GM23248 (cell line): ENCODE measurements at regions not wholly inside any gene's neighbourhood (a gene's known extent, or its start where the extent isn't known, plus 50 kb on each side); places are given as distances from the start of the nearest gene placed in this dataset.
A peak's percentile ranks its signal among the peaks of the same experiment; 100 is the strongest.

Experiments used
- DNase-seq: peaks from one replicate; pipeline ENCODE4 v3.0.0-alpha.2; 2015
- H2AFZ ChIP-seq: fragments of 200-600 bp; sonication (generic); 2 replicates; pipeline ENCODE4 v1.6.1; 2016; ENCODE audit warnings: antibody characterized with exemption
- H3F3A ChIP-seq: fragments of 200-600 bp; sonication (generic); 2 replicates; pipeline ENCODE4 v1.6.1; 2016; ENCODE audit warnings: mild to moderate bottlenecking, antibody characterized with exemption, mixed run types; ENCODE audit not compliant: insufficient read depth
- H3K27ac ChIP-seq: fragments of 200-600 bp; sonication (generic); 2 replicates; pipeline ENCODE4 v1.5.1; 2016; ENCODE audit warnings: mild to moderate bottlenecking
- H3K27me3 ChIP-seq: fragments of 200-600 bp; sonication (generic); replicated peaks from 2 replicates; pipeline ENCODE4 v1.6.1; 2016; ENCODE audit warnings: mild to moderate bottlenecking; ENCODE audit not compliant: insufficient read depth
- H3K36me3 ChIP-seq: fragments of 200-600 bp; sonication (generic); 2 replicates; pipeline ENCODE4 v1.6.1; 2016; ENCODE audit warnings: low read depth, mild to moderate bottlenecking
- H3K4me1 ChIP-seq: fragments of 200-600 bp; sonication (generic); 2 replicates; pipeline ENCODE4 v1.6.1; 2016; ENCODE audit warnings: mild to moderate bottlenecking; ENCODE audit not compliant: insufficient read depth
- H3K4me2 ChIP-seq: fragments of 200-600 bp; sonication (generic); one replicate; pipeline ENCODE4 v1.6.1; 2016; ENCODE audit warnings: mild to moderate bottlenecking; ENCODE audit not compliant: unreplicated experiment
- H3K4me3 ChIP-seq: fragments of 200-600 bp; sonication (generic); 2 replicates; pipeline ENCODE4 v1.5.1; 2016; ENCODE audit warnings: mild to moderate bottlenecking
- H3K79me2 ChIP-seq: fragments of 200-600 bp; sonication (generic); 2 replicates; pipeline ENCODE4 v1.6.1; 2016; ENCODE audit warnings: mild to moderate bottlenecking; ENCODE audit not compliant: insufficient read depth
- H3K9ac ChIP-seq: fragments of 200-600 bp; sonication (generic); 2 replicates; pipeline ENCODE4 v1.6.1; 2016; ENCODE audit warnings: mild to moderate bottlenecking
- H3K9me2 ChIP-seq: fragments of 200-600 bp; sonication (generic); 2 replicates; pipeline ENCODE4 v1.6.1; 2016; ENCODE audit warnings: mixed run types, mild to moderate bottlenecking, moderate library complexity; ENCODE audit not compliant: insufficient read depth
- H3K9me3 ChIP-seq: fragments of 200-600 bp; sonication (generic); one replicate; pipeline ENCODE4 v1.6.1; 2017; ENCODE audit warnings: low read depth
- H4K20me1 ChIP-seq: fragments of 200-600 bp; sonication (generic); 2 replicates; pipeline ENCODE4 v1.6.0; 2016; ENCODE audit not compliant: insufficient read depth
- EZH2 ChIP-seq: fragments of 200-600 bp; sonication (generic); IDR thresholded peaks from 2 replicates; pipeline ENCODE4 v1.6.1; 2018; ENCODE audit warnings: antibody characterized with exemption, mild to moderate bottlenecking; ENCODE audit not compliant: insufficient read depth, poor library complexity, severe bottlenecking
- EZH2phosphoT487 ChIP-seq: fragments of 200-600 bp; sonication (generic); IDR thresholded peaks from 2 replicates; pipeline ENCODE4 v1.6.1; 2018; ENCODE audit warnings: antibody characterized with exemption, moderate library complexity, mild to moderate bottlenecking, low read depth; ENCODE audit not compliant: insufficient read depth
- WGBS, 2 experiments: methylation state at CpG; one replicate each; pipeline ENCODE4 v1.1.6; 2015 to 2017; ENCODE audit warnings: low lambda C conversion rate in 2 of 2, low coverage in 1 of 2; ENCODE audit errors: missing lambda C conversion rate in 2 of 2; 5-methylcytosine and 5-hydroxymethylcytosine counted together
- in situ Hi-C: fragments of 300-500 bp; cut with MboI; formaldehyde crosslinking; loops from 2 replicates; pipeline ENCODE4 v1.15.0; 2020

GRCh38 chr6:23055523-23055922 lies 486.2 kb downstream of the HDGFL1 start:
- H3K27ac ChIP-seq, result no peak overlapping the region
- H3K4me3 ChIP-seq, result no peak overlapping the region
- H3K27me3 ChIP-seq, result no peaks in the 10 kb centered on the region
- TF ChIP-seq EZH2, result no peak
- no peak for TF ChIP-seq EZH2phosphoT487
- H3K4me2 ChIP-seq, result no peak overlapping the region
- no peak overlapping the region for H2AFZ ChIP-seq
- no peaks in the 10 kb centered on the region for H3K36me3 ChIP-seq
- H3F3A ChIP-seq, result no peaks in the 10 kb centered on the region
- H3K9me3 ChIP-seq, result no peaks in the 10 kb centered on the region
- in situ Hi-C loops, result no loop called here
- no peak overlapping the region for H3K9ac ChIP-seq
- WGBS, 2 experiments, result 39 to 42% methylated on average over 4 of the region's 4 CpGs
- H3K79me2 ChIP-seq, result no peaks in the 10 kb centered on the region
- H3K4me1 ChIP-seq, result no peaks in the 10 kb centered on the region
- DNase-seq, result no peak
- H3K9me2 ChIP-seq, result no peaks in the 10 kb centered on the region
- no peaks in the 10 kb centered on the region for H4K20me1 ChIP-seq

- Histone ChIP-seq H3K4me1 (no peaks in the 10 kb centered on the region), H3K79me2 (no peaks in the 10 kb centered on the region), H2AFZ (no peak overlapping the region), H3K4me3 (no peak overlapping the region), H3K4me2 (no peak overlapping the region), H3K9me3 (no peaks in the 10 kb centered on the region), H3K27me3 (no peaks in the 10 kb centered on the region), H3K9ac (no peak overlapping the region), H3K27ac (no peak overlapping the region), H3F3A (no peaks in the 10 kb centered on the region), H4K20me1 (no peaks in the 10 kb centered on the region), H3K9me2 (no peaks in the 10 kb centered on the region), H3K36me3 (no peaks in the 10 kb centered on the region)
- 19 to 21% methylated on average over 2 of the region's 2 CpGs for WGBS, 2 experiments
- TF ChIP-seq EZH2phosphoT487 (no peak), EZH2 (no peak)
- DNase-seq, result no peak
- in situ Hi-C loops, result no loop called here
These were observed 504.5 kb downstream of the HDGFL1 start for GRCh38 chr6:23073821-23074220.

GRCh38 chr6:23077772-23078171 lies 508.4 kb downstream of the HDGFL1 start:
- H3K4me2 ChIP-seq, result no peak overlapping the region
- 40 to 46% methylated on average over 3 of the region's 3 CpGs for WGBS, 2 experiments
- H3F3A ChIP-seq, result no peaks in the 10 kb centered on the region
- no peak for TF ChIP-seq EZH2phosphoT487
- no peak for TF ChIP-seq EZH2
- H4K20me1 ChIP-seq, result no peaks in the 10 kb centered on the region
- H3K9me2 ChIP-seq, result no peaks in the 10 kb centered on the region
- H3K27me3 ChIP-seq, result no peaks in the 10 kb centered on the region
- H2AFZ ChIP-seq, result no peak overlapping the region
- in situ Hi-C loops, result no loop called here
- H3K9ac ChIP-seq, result no peak overlapping the region
- H3K79me2 ChIP-seq, result no peaks in the 10 kb centered on the region
- H3K36me3 ChIP-seq, result no peaks in the 10 kb centered on the region
- no peak overlapping the region for H3K4me3 ChIP-seq
- DNase-seq, result no peak
- H3K4me1 ChIP-seq, result peaks cover 6% of the 10 kb centered on the region; the same call in 1 of the 2 replicates
- no peak overlapping the region for H3K27ac ChIP-seq
- no peaks in the 10 kb centered on the region for H3K9me3 ChIP-seq

- 15 to 16% methylated on average over 1 of the region's 1 CpG for WGBS, 2 experiments
- no peaks in the 10 kb centered on the region for H3K9me2 ChIP-seq
- no peak overlapping the region for H3K9ac ChIP-seq
- H3F3A ChIP-seq, result no peaks in the 10 kb centered on the region
- no peak overlapping the region for H3K4me3 ChIP-seq
- no peak overlapping the region for H3K4me2 ChIP-seq
- no peaks in the 10 kb centered on the region for H3K79me2 ChIP-seq
- TF ChIP-seq EZH2 (no peak), EZH2phosphoT487 (no peak)
- peaks cover 6% of the 10 kb centered on the region; the same call in 1 of the 2 replicates for H3K4me1 ChIP-seq
- in situ Hi-C loops, result no loop called here
- H3K9me3 ChIP-seq, result no peaks in the 10 kb centered on the region
- no peak overlapping the region for H3K27ac ChIP-seq
- no peaks in the 10 kb centered on the region for H3K27me3 ChIP-seq
- no peaks in the 10 kb centered on the region for H3K36me3 ChIP-seq
- DNase-seq, result peak; percentile 5
- no peaks in the 10 kb centered on the region for H4K20me1 ChIP-seq
- no peak overlapping the region for H2AFZ ChIP-seq
These were observed 512.3 kb downstream of the HDGFL1 start for GRCh38 chr6:23081701-23082100.

- Histone ChIP-seq H3F3A (no peaks in the 10 kb centered on the region), H3K27ac (no peak overlapping the region), H3K4me3 (no peak overlapping the region), H3K79me2 (no peaks in the 10 kb centered on the region), H3K9ac (no peak overlapping the region), H3K9me2 (no peaks in the 10 kb centered on the region), H3K4me2 (no peak overlapping the region), H3K36me3 (no peaks in the 10 kb centered on the region), H2AFZ (no peak overlapping the region), H3K27me3 (no peaks in the 10 kb centered on the region), H4K20me1 (no peaks in the 10 kb centered on the region), H3K4me1 (no peaks in the 10 kb centered on the region), H3K9me3 (no peaks in the 10 kb centered on the region)
- DNase-seq, result no peak
- in situ Hi-C loops, result no loop called here
- TF ChIP-seq EZH2, result no peak
- no peak for TF ChIP-seq EZH2phosphoT487
- 38 to 40% methylated on average over 2 of the region's 2 CpGs for WGBS, 2 experiments
These were observed 516.7 kb downstream of the HDGFL1 start for GRCh38 chr6:23086100-23086499.
